ENCODE measurements at regions not wholly inside any gene's neighbourhood (a gene's known extent, or its start where the extent isn't known, plus 50 kb on each side); places are given as distances from the start of the nearest gene placed in this dataset.

GRCh38 chr4:11843927-11844326, 415.2 kb upstream of the HS3ST1 start:
- TF ChIP-seq CDX4 (CRISPR knock-in tag; IDR thresholded peaks at IDR 0.05; ENCODE audit: borderline replicate concordance) (no peak), ZNF232 (CRISPR knock-in tag; IDR thresholded peaks at IDR 0.05) (no peak), ZNF512 (CRISPR knock-in tag; IDR thresholded peaks at IDR 0.05; ENCODE audit: borderline replicate concordance) (no peak), FOXK1 (CRISPR knock-in tag; IDR thresholded peaks at IDR 0.05) (no peak), MAX (CRISPR knock-in tag; IDR thresholded peaks at IDR 0.05) (no peak), TEAD4 (CRISPR knock-in tag; IDR thresholded peaks at IDR 0.05) (no peak), TP53 (CRISPR knock-in tag; IDR thresholded peaks at IDR 0.05) (no peak), SMAD3 (CRISPR knock-in tag; IDR thresholded peaks at IDR 0.05; ENCODE audit: borderline replicate concordance) (no peak), ATF1 (CRISPR knock-in tag; IDR thresholded peaks at IDR 0.05) (no peak), PRDM15 (CRISPR knock-in tag; IDR thresholded peaks at IDR 0.05) (no peak)
- TF ChIP-seq, protein P1, sequence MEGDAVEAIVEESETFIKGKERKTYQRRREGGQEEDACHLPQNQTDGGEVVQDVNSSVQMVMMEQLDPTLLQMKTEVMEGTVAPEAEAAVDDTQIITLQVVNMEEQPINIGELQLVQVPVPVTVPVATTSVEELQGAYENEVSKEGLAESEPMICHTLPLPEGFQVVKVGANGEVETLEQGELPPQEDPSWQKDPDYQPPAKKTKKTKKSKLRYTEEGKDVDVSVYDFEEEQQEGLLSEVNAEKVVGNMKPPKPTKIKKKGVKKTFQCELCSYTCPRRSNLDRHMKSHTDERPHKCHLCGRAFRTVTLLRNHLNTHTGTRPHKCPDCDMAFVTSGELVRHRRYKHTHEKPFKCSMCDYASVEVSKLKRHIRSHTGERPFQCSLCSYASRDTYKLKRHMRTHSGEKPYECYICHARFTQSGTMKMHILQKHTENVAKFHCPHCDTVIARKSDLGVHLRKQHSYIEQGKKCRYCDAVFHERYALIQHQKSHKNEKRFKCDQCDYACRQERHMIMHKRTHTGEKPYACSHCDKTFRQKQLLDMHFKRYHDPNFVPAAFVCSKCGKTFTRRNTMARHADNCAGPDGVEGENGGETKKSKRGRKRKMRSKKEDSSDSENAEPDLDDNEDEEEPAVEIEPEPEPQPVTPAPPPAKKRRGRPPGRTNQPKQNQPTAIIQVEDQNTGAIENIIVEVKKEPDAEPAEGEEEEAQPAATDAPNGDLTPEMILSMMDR (IDR thresholded peaks at IDR 0.05) = no peak
- TF ChIP-seq, protein P2, sequence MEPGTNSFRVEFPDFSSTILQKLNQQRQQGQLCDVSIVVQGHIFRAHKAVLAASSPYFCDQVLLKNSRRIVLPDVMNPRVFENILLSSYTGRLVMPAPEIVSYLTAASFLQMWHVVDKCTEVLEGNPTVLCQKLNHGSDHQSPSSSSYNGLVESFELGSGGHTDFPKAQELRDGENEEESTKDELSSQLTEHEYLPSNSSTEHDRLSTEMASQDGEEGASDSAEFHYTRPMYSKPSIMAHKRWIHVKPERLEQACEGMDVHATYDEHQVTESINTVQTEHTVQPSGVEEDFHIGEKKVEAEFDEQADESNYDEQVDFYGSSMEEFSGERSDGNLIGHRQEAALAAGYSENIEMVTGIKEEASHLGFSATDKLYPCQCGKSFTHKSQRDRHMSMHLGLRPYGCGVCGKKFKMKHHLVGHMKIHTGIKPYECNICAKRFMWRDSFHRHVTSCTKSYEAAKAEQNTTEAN (CRISPR knock-in tag; IDR thresholded peaks at IDR 0.05) = no peak
